IMR-90 (cell line): ENCODE measurements at regions not wholly inside any gene's neighbourhood (a gene's known extent, or its start where the extent isn't known, plus 50 kb on each side); places are given as distances from the start of the nearest gene placed in this dataset.

Experiments used
- ATAC-seq: fragments of 200-7000 bp; cut with Tn5 transposase; 2 replicates; pipeline ENCODE4 v1.9.1; 2020; ENCODE audit warnings: low read depth, mild to moderate bottlenecking, moderate library complexity
- BruUV-seq: library from RNA; stranded (reverse); fragments of 400-500 nt; replicated peaks from 2 replicates; lab custom pipeline; 2021; lab: Mats Ljungman, UMichigan
- CTCF ChIA-PET: fragments of 300-600 bp; formaldehyde crosslinking; extraction: SDS; loops from one replicate; lab custom pipeline; 2021; ENCODE audit warnings: antibody characterized with exemption; lab: Yijun Ruan, JAX
- POLR2A ChIA-PET: fragments of 300-600 bp; sonication (Branson Sonifier 250); formaldehyde crosslinking; loops from one replicate; lab custom pipeline; 2022; ENCODE audit warnings: antibody characterized with exemption; ENCODE audit not compliant: unreplicated experiment; lab: Charles Lee
- DNase-seq: peaks from one replicate; pipeline ENCODE4 v3.0.0; 2013
- H2AFZ ChIP-seq: replicated peaks from 2 replicates; pipeline ENCODE3; 2013; ENCODE audit warnings: low read length, mild to moderate bottlenecking; ENCODE audit not compliant: poor library complexity
- H2AK5ac ChIP-seq: 2 replicates; pipeline ENCODE4 v1.6.1; 2013; ENCODE audit warnings: low read depth, low read length, inconsistent platforms
- H2AK9ac ChIP-seq: replicated peaks from 2 replicates; pipeline ENCODE3; 2013; ENCODE audit warnings: mild to moderate bottlenecking, low read depth, low read length, moderate library complexity; ENCODE audit not compliant: poor library complexity
- H2BK120ac ChIP-seq: 2 replicates; pipeline ENCODE4 v1.6.1; 2013; ENCODE audit warnings: low read depth, low read length, inconsistent platforms
- H2BK15ac ChIP-seq: 3 replicates; pipeline ENCODE4 v1.6.1; 2013; ENCODE audit warnings: low read depth, low read length, inconsistent platforms
- H2BK20ac ChIP-seq: 2 replicates; pipeline ENCODE4 v1.6.1; 2013; ENCODE audit warnings: low read depth, mild to moderate bottlenecking, inconsistent platforms, low read length, moderate library complexity
- H2BK5ac ChIP-seq: 2 replicates; pipeline ENCODE4 v1.6.1; 2013; ENCODE audit warnings: mild to moderate bottlenecking, low read depth, low read length, inconsistent platforms; ENCODE audit not compliant: poor library complexity, severe bottlenecking
- H3K14ac ChIP-seq: replicated peaks from 2 replicates; pipeline ENCODE4 v1.6.1; 2013; ENCODE audit warnings: low read depth, low read length, inconsistent platforms
- H3K18ac ChIP-seq: 2 replicates; pipeline ENCODE4 v1.6.1; 2013; ENCODE audit warnings: low read depth, low read length, control low read depth
- H3K23ac ChIP-seq: 2 replicates; pipeline ENCODE4 v1.6.1; 2013; ENCODE audit warnings: low read depth, low read length, inconsistent platforms
- H3K27ac ChIP-seq: 2 replicates; pipeline ENCODE4 v1.5.1; 2013; ENCODE audit warnings: mild to moderate bottlenecking, control low read depth, low read length; ENCODE audit not compliant: insufficient read depth
- H3K27me3 ChIP-seq: 2 replicates; pipeline ENCODE4 v1.6.1; 2013; ENCODE audit warnings: low read length; ENCODE audit not compliant: control insufficient read depth, insufficient read depth
- H3K36me3 ChIP-seq: 2 replicates; pipeline ENCODE4 v1.6.1; 2013; ENCODE audit warnings: low read length, mixed read lengths; ENCODE audit not compliant: control insufficient read depth, insufficient read depth
- H3K4ac ChIP-seq: 2 replicates; pipeline ENCODE4 v1.6.1; 2013; ENCODE audit warnings: low read depth, low read length, inconsistent platforms
- H3K4me1 ChIP-seq: 2 replicates; pipeline ENCODE4 v1.6.1; 2013; ENCODE audit warnings: low read length, mixed read lengths; ENCODE audit not compliant: control insufficient read depth, insufficient read depth
- H3K4me2 ChIP-seq: 2 replicates; pipeline ENCODE4 v1.6.1; 2013; ENCODE audit warnings: low read depth, mild to moderate bottlenecking, control low read depth, low read length, moderate library complexity
- H3K4me3 ChIP-seq: 2 replicates; pipeline ENCODE4 v1.5.1; 2013; ENCODE audit warnings: low read depth, mild to moderate bottlenecking, control low read depth, low read length, moderate library complexity; ENCODE audit not compliant: insufficient read depth
- H3K56ac ChIP-seq: 2 replicates; pipeline ENCODE4 v1.6.1; 2013; ENCODE audit warnings: low read length, inconsistent platforms; ENCODE audit not compliant: insufficient read depth; ENCODE audit errors: extremely low read depth
- H3K79me1 ChIP-seq, 2 experiments: 2 replicates each; pipeline ENCODE4 v1.6.1; 2013; ENCODE audit warnings: low read length in 2 of 2, inconsistent platforms in 1 of 2, low read depth in 1 of 2
- H3K9ac ChIP-seq: 2 replicates; pipeline ENCODE4 v1.6.1; 2013; ENCODE audit warnings: low read depth, low read length, control low read depth
- H3K9me1 ChIP-seq: 2 replicates; pipeline ENCODE4 v1.6.1; 2013; ENCODE audit warnings: low read length, inconsistent platforms; ENCODE audit not compliant: insufficient read depth
- H3K9me3 ChIP-seq: 2 replicates; pipeline ENCODE4 v1.6.1; 2013; ENCODE audit warnings: low read length; ENCODE audit not compliant: control insufficient read depth, insufficient read depth
- H4K20me1 ChIP-seq: 2 replicates; pipeline ENCODE4 v1.6.1; 2013; ENCODE audit warnings: low read length, inconsistent platforms; ENCODE audit not compliant: insufficient read depth
- H4K5ac ChIP-seq: 2 replicates; pipeline ENCODE4 v1.6.1; 2013; ENCODE audit warnings: mild to moderate bottlenecking, low read depth, low read length, control low read depth
- H4K8ac ChIP-seq, 2 experiments: 2 replicates each; pipeline ENCODE4 v1.6.1; 2013; ENCODE audit warnings: low read depth in 2 of 2, low read length in 2 of 2, control low read depth in 1 of 2, inconsistent platforms in 1 of 2
- H4K91ac ChIP-seq: 2 replicates; pipeline ENCODE4 v1.6.1; 2013; ENCODE audit warnings: low read depth, low read length, inconsistent platforms; ENCODE audit not compliant: insufficient read depth
- BHLHE40 ChIP-seq: fragments of 150-350 bp; IDR thresholded peaks from 2 replicates; pipeline ENCODE4 v1.6.1; 2016; ENCODE audit warnings: mild to moderate bottlenecking, low read depth, low read length
- CHD1 ChIP-seq: IDR thresholded peaks from 2 replicates; pipeline ENCODE4 v1.6.1; 2012; ENCODE audit warnings: low read depth, low read length, improper control_type of control experiment
- FOS ChIP-seq: fragments of 150-350 bp; IDR thresholded peaks from 2 replicates; pipeline ENCODE4 v1.6.1; 2016; ENCODE audit warnings: low read depth, low read length
- MAFK ChIP-seq: IDR thresholded peaks from 2 replicates; pipeline ENCODE4 v1.6.1; 2012; ENCODE audit warnings: low read depth, low read length, improper control_type of control experiment
- MAZ ChIP-seq: IDR thresholded peaks from 2 replicates; pipeline ENCODE4 v1.6.1; 2012; ENCODE audit warnings: low read depth, mild to moderate bottlenecking, low read length, improper control_type of control experiment, moderate library complexity, borderline replicate concordance
- MXI1 ChIP-seq: IDR thresholded peaks from 2 replicates; pipeline ENCODE4 v1.6.1; 2012; ENCODE audit warnings: low read depth, mild to moderate bottlenecking, low read length, moderate library complexity, borderline replicate concordance
- NFE2L2 ChIP-seq: fragments of 150-350 bp; IDR thresholded peaks from 2 replicates; pipeline ENCODE4 v1.6.1; 2016; ENCODE audit warnings: low read depth, mild to moderate bottlenecking, low read length
- RAD21 ChIP-seq: IDR thresholded peaks from 2 replicates; pipeline ENCODE4 v1.6.1; 2012; ENCODE audit warnings: low read length, improper control_type of control experiment
- RCOR1 ChIP-seq: IDR thresholded peaks from 2 replicates; pipeline ENCODE4 v1.6.1; 2012; ENCODE audit warnings: mild to moderate bottlenecking, low read length, improper control_type of control experiment; ENCODE audit not compliant: insufficient replicate concordance
- SMC3 ChIP-seq: fragments of 150-350 bp; IDR thresholded peaks from 2 replicates; pipeline ENCODE4 v1.6.1; 2016; ENCODE audit warnings: low read depth, mild to moderate bottlenecking, antibody characterized with exemption, low read length, moderate library complexity
- USF2 ChIP-seq: fragments of 150-350 bp; IDR thresholded peaks from 2 replicates; pipeline ENCODE4 v1.6.1; 2017; ENCODE audit warnings: mild to moderate bottlenecking, antibody characterized with exemption, low read length, low read depth
- WGBS, 2 experiments: methylation state at CpG; one replicate each; pipeline versions ENCODE4 v1.1.5 to v1.1.7; 2013; ENCODE audit warnings: missing lambda C conversion rate in 2 of 2; ENCODE audit not compliant: insufficient read length in 1 of 2; ENCODE audit errors: extremely low coverage in 2 of 2; 5-methylcytosine and 5-hydroxymethylcytosine counted together
- dilution Hi-C: fragments of 300-500 bp; cut with HindIII; formaldehyde crosslinking; loops from one replicate; pipeline ENCODE4 v1.14.3; 2018; ENCODE audit warnings: low sequenced_read_pairs; ENCODE audit not compliant: unreplicated experiment
- in situ Hi-C: fragments of 300-500 bp; cut with MboI; formaldehyde crosslinking; loops from 3 replicates; pipeline ENCODE4 v1.14.3; 2019; ENCODE audit warnings: low sequenced_read_pairs, inconsistent platforms, mixed read lengths
- intact Hi-C: fragments of 100-400 bp; cut with micrococcal nuclease; formaldehyde crosslinking; loops from 2 replicates; pipeline ENCODE4 v1.10.0; 2022
- TF ChIP-seq, protein P1 (sequence below): fragments of 150-350 bp; IDR thresholded peaks from 2 replicates; pipeline ENCODE4 v1.6.1; 2016; ENCODE audit warnings: low read depth, mild to moderate bottlenecking, low read length, moderate library complexity, borderline replicate concordance

- ChIA-PET CTCF (no interaction called here), POLR2A (no interaction called here)
- no peak overlapping the region for H3K56ac ChIP-seq
- 60% methylated on average over 1 of the region's 13 CpGs; no CpG with 5 or more reads in 1 of the 2 experiments for WGBS, 2 experiments
- H4K20me1 ChIP-seq, result no peaks in the 10 kb centered on the region
- peaks cover 7% of the 10 kb centered on the region for H3K27me3 ChIP-seq
- H4K5ac ChIP-seq, result no peak overlapping the region
- no peak overlapping the region for H4K91ac ChIP-seq
- no peak overlapping the region for H3K14ac ChIP-seq
- no peak overlapping the region for H2AFZ ChIP-seq
- H3K4ac ChIP-seq, result no peak overlapping the region
- no peaks in the 10 kb centered on the region for H3K9me1 ChIP-seq
- ATAC-seq (no peak), DNase-seq (no peak)
- H4K8ac ChIP-seq, result no peak overlapping the region
- no peak overlapping the region for H3K4me2 ChIP-seq
- H3K36me3 ChIP-seq, result no peaks in the 10 kb centered on the region
- dilution Hi-C loops, result no loop called here
- no peak overlapping the region for H2AK5ac ChIP-seq
- H3K4me3 ChIP-seq, result no peak overlapping the region
- TF ChIP-seq USF2, result no peak
- TF ChIP-seq CHD1, result no peak
- no peak for TF ChIP-seq BHLHE40
- TF ChIP-seq, protein P1, sequence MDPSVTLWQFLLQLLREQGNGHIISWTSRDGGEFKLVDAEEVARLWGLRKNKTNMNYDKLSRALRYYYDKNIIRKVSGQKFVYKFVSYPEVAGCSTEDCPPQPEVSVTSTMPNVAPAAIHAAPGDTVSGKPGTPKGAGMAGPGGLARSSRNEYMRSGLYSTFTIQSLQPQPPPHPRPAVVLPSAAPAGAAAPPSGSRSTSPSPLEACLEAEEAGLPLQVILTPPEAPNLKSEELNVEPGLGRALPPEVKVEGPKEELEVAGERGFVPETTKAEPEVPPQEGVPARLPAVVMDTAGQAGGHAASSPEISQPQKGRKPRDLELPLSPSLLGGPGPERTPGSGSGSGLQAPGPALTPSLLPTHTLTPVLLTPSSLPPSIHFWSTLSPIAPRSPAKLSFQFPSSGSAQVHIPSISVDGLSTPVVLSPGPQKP, result no peak
- TF ChIP-seq MXI1, result no peak
- no peak for TF ChIP-seq RCOR1
- no peak for TF ChIP-seq NFE2L2
- TF ChIP-seq SMC3, result no peak
- no peak for TF ChIP-seq MAFK
- no peak for TF ChIP-seq MAZ
- TF ChIP-seq RAD21, result no peak
- no peak for TF ChIP-seq FOS
- H3K9ac ChIP-seq, result no peak overlapping the region
- H2BK20ac ChIP-seq, result no peak overlapping the region
- no peak overlapping the region for H3K23ac ChIP-seq
- no peak overlapping the region for H2BK15ac ChIP-seq
- no peak overlapping the region for H3K18ac ChIP-seq
- H3K79me1 ChIP-seq, result no peaks in the 10 kb centered on the region
- no peaks in the 10 kb centered on the region for H3K4me1 ChIP-seq
- no peak overlapping the region for H3K27ac ChIP-seq
- H3K9me3 ChIP-seq, result no peaks in the 10 kb centered on the region
- in situ Hi-C loops, result no loop called here
- no peak overlapping the region for H2BK120ac ChIP-seq
- intact Hi-C loops, result no loop called here
- no TSS peak for BruUV-seq
- H2BK5ac ChIP-seq, result no peak overlapping the region
- H2AK9ac ChIP-seq, result no peak overlapping the region
These were observed 161.5 kb upstream of the VASH1 start for GRCh38 chr14:76599559-76600287.
